ENCODE measurements at regions not wholly inside any gene's neighbourhood (a gene's known extent, or its start where the extent isn't known, plus 50 kb on each side); places are given as distances from the start of the nearest gene placed in this dataset.

- H2BK15ac ChIP-seq (ENCODE audit: low read depth, low read length) = no peak overlapping the region
- no peak overlapping the region for H3K27ac Mint-ChIP-seq
- H2BK12ac ChIP-seq (ENCODE audit: insufficient read length, low read depth, low read length) = no peak overlapping the region
- H2BK20ac ChIP-seq (ENCODE audit: low read depth, low read length, poor library complexity, severe bottlenecking) = no peak overlapping the region
- no peak overlapping the region for H2BK120ac ChIP-seq (ENCODE audit: low read depth, low read length, poor library complexity, severe bottlenecking)
- no peak overlapping the region for H3K4me2 ChIP-seq (ENCODE audit: insufficient read depth, insufficient read length, low read length)
- WGBS (ENCODE audit: extremely low coverage, insufficient read length, low lambda C conversion rate) = no CpG with 5 or more reads among the region's 2 CpGs
- H4K5ac ChIP-seq (ENCODE audit: insufficient read length, low read depth, low read length) = no peak overlapping the region
- H4K20me1 ChIP-seq (ENCODE audit: control insufficient read depth, insufficient read depth, insufficient read length) = no peaks in the 10 kb centered on the region
- H3K27me3 Mint-ChIP-seq (ENCODE audit: low read depth) = no peaks in the 10 kb centered on the region
- H4K8ac ChIP-seq (replicated peaks; ENCODE audit: insufficient read length, low read depth, low read length) = no peak overlapping the region
- no peaks in the 10 kb centered on the region for H3K79me2 ChIP-seq (ENCODE audit: insufficient read depth, low read length)
- H3K18ac ChIP-seq (ENCODE audit: insufficient read length, low read depth, low read length) = no peak overlapping the region
- H2AK5ac ChIP-seq (ENCODE audit: insufficient read length, low read length) = no peak overlapping the region
- no peaks in the 10 kb centered on the region for H3K36me3 Mint-ChIP-seq (ENCODE audit: insufficient read depth in 1 of 3, low read depth in 3 of 3)
- TF ChIP-seq CTCF (conservative IDR thresholded peaks at IDR 0.05) = no peak
- H3K23ac ChIP-seq (ENCODE audit: insufficient read length, low read depth, low read length) = no peak overlapping the region
- no peak overlapping the region for H3K14ac ChIP-seq (ENCODE audit: insufficient read depth, low read length)
- H3K56ac ChIP-seq (ENCODE audit: insufficient read length, low read depth, low read length) = no peak overlapping the region
- no peak overlapping the region for H4K91ac ChIP-seq (ENCODE audit: insufficient read length, low read depth, low read length)
- no peak overlapping the region for H3K4ac ChIP-seq (ENCODE audit: low read depth, low read length)
- no peaks in the 10 kb centered on the region for H3K79me1 ChIP-seq (ENCODE audit: insufficient read depth, low read depth, low read length, poor library complexity, severe bottlenecking)
- no peaks in the 10 kb centered on the region for H3K4me1 ChIP-seq (ENCODE audit: insufficient read depth, low read length)
- no peak for DNase-seq
- no peak overlapping the region for H3T11ph ChIP-seq (ENCODE audit: low read length)
- no peak overlapping the region for H3K9ac ChIP-seq (ENCODE audit: extremely low read depth, insufficient read length, low read length)
- no peaks in the 10 kb centered on the region for H3K4me1 Mint-ChIP-seq
- no peaks in the 10 kb centered on the region for H3K23me2 ChIP-seq (ENCODE audit: insufficient read length, low read depth, low read length, poor library complexity, severe bottlenecking)
- no peaks in the 10 kb centered on the region for H3K9me3 ChIP-seq (ENCODE audit: control insufficient read depth, low read depth, low read length)
- no peak overlapping the region for H3K4me3 Mint-ChIP-seq
- H3K9me3 Mint-ChIP-seq = no peaks in the 10 kb centered on the region
- no peak overlapping the region for H3K27ac ChIP-seq (ENCODE audit: insufficient read length, low read depth, low read length)
- no peak overlapping the region for H2AFZ ChIP-seq (ENCODE audit: low read length)
- H2BK5ac ChIP-seq (ENCODE audit: insufficient read length, low read length) = no peak overlapping the region
- H3K27me3 ChIP-seq (ENCODE audit: insufficient read depth, low read length) = no peaks in the 10 kb centered on the region
Measured at GRCh38 chr10:108808228-108808627, 1115.1 kb downstream of the XPNPEP1 start.

Data from H9 (cell line).